IPS DF 4.7 (cell line): ENCODE measurements at regions not wholly inside any gene's neighbourhood (a gene's known extent, or its start where the extent isn't known, plus 50 kb on each side); places are given as distances from the start of the nearest gene placed in this dataset.

Experiments
- DNase-seq: peaks from one replicate; pipeline ENCODE4 v3.0.0-alpha.2; 2013; ENCODE audit warnings: low spot score; ENCODE audit errors: extremely low read depth

- no peak for DNase-seq
These were observed 442.9 kb downstream of the QKI start for GRCh38 chr6:163857421-163857820.

GRCh38 chr6:163850874-163851273, 436.4 kb downstream of the QKI start:
- no peak for DNase-seq

GRCh38 chr6:163844761-163845160, 430.2 kb downstream of the QKI start:
- no peak for DNase-seq

- DNase-seq, result no peak
These were observed 429.8 kb downstream of the QKI start for GRCh38 chr6:163844357-163844756.

- DNase-seq, result no peak
These were observed 428.7 kb downstream of the QKI start for GRCh38 chr6:163843218-163843617.

- DNase-seq, result no peak
These were observed 427.9 kb downstream of the QKI start for GRCh38 chr6:163842467-163842866.

GRCh38 chr6:163841733-163842132, 427.2 kb downstream of the QKI start:
- no peak for DNase-seq

GRCh38 chr6:163841326-163841725, 426.8 kb downstream of the QKI start:
- DNase-seq, result no peak

- DNase-seq, result no peak
These were observed 426.4 kb downstream of the QKI start for GRCh38 chr6:163840880-163841279.

GRCh38 chr6:163839296-163839695, 424.8 kb downstream of the QKI start:
- DNase-seq, result no peak

GRCh38 chr6:163837691-163838431, 423.3 kb downstream of the QKI start:
- DNase-seq, result no peak

GRCh38 chr6:163836876-163837690, 422.6 kb downstream of the QKI start:
- DNase-seq, result no peak

GRCh38 chr6:163835439-163836171, 421.1 kb downstream of the QKI start:
- no peak for DNase-seq

GRCh38 chr6:163834226-163834970, 419.9 kb downstream of the QKI start:
- DNase-seq, result no peak

GRCh38 chr6:163831736-163832135, 417.2 kb downstream of the QKI start:
- DNase-seq, result no peak

- DNase-seq, result no peak
These were observed 416.1 kb downstream of the QKI start for GRCh38 chr6:163830641-163831040.

- DNase-seq, result no peak
These were observed 413.7 kb downstream of the QKI start for GRCh38 chr6:163828038-163828795.

GRCh38 chr6:163827143-163827542, 412.6 kb downstream of the QKI start:
- DNase-seq, result no peak

- no peak for DNase-seq
These were observed 412.1 kb downstream of the QKI start for GRCh38 chr6:163826629-163827028.

- DNase-seq, result no peak
These were observed 410.5 kb downstream of the QKI start for GRCh38 chr6:163825033-163825432.

- DNase-seq, result no peak
These were observed 409.1 kb downstream of the QKI start for GRCh38 chr6:163823577-163823976.
